ENCODE measurements at regions not wholly inside any gene's neighbourhood (a gene's known extent, or its start where the extent isn't known, plus 50 kb on each side); places are given as distances from the start of the nearest gene placed in this dataset.

DNA sequence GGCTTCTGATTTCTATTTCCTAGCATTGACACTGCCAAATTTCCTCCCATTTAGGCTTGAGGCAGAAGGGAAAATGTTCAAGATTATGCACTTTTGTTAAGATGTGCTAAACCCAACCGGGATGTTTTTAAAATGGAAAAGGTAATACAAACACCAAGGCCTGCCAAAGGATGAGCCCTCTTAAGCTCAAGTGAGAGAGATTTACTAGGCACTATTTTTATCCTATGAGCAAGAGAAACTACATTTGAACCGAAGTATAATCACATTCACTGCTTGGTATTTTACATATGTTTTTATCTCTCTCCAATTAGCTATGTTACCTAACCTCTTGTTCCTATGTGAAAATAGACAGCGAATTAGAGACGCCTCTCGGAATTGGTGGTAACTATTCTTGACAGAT, 295.8 kb downstream of the GABRB3 start:
- Histone ChIP-seq H2AFZ (ENCODE audit: low read depth, low read length) (no peak overlapping the region), H3F3A (ENCODE audit: insufficient read depth, low read length, poor library complexity, severe bottlenecking) (no peaks in the 10 kb centered on the region), H3K9me2 (ENCODE audit: insufficient read depth, low read length) (no peaks in the 10 kb centered on the region), H3K27me3 (ENCODE audit: insufficient read depth, low read depth, low read length) (no peaks in the 10 kb centered on the region), H3K79me2 (replicated peaks; ENCODE audit: insufficient read depth, low read length) (no peaks in the 10 kb centered on the region), H3K4me3 (ENCODE audit: low read length) (no peak overlapping the region), H3K4me2 (ENCODE audit: low read length) (no peak overlapping the region), H3K36me3 (ENCODE audit: insufficient read depth, low read length) (no peaks in the 10 kb centered on the region), H3K9ac (ENCODE audit: low read length) (no peak overlapping the region), H4K20me1 (ENCODE audit: insufficient read depth) (no peaks in the 10 kb centered on the region), H3K27ac (ENCODE audit: low read length) (no peak overlapping the region), H3K9me3 (ENCODE audit: low read length) (no peaks in the 10 kb centered on the region)
- TF ChIP-seq, protein P1, sequence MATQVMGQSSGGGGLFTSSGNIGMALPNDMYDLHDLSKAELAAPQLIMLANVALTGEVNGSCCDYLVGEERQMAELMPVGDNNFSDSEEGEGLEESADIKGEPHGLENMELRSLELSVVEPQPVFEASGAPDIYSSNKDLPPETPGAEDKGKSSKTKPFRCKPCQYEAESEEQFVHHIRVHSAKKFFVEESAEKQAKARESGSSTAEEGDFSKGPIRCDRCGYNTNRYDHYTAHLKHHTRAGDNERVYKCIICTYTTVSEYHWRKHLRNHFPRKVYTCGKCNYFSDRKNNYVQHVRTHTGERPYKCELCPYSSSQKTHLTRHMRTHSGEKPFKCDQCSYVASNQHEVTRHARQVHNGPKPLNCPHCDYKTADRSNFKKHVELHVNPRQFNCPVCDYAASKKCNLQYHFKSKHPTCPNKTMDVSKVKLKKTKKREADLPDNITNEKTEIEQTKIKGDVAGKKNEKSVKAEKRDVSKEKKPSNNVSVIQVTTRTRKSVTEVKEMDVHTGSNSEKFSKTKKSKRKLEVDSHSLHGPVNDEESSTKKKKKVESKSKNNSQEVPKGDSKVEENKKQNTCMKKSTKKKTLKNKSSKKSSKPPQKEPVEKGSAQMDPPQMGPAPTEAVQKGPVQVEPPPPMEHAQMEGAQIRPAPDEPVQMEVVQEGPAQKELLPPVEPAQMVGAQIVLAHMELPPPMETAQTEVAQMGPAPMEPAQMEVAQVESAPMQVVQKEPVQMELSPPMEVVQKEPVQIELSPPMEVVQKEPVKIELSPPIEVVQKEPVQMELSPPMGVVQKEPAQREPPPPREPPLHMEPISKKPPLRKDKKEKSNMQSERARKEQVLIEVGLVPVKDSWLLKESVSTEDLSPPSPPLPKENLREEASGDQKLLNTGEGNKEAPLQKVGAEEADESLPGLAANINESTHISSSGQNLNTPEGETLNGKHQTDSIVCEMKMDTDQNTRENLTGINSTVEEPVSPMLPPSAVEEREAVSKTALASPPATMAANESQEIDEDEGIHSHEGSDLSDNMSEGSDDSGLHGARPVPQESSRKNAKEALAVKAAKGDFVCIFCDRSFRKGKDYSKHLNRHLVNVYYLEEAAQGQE (IDR thresholded peaks at IDR 0.05; ENCODE audit: borderline replicate concordance): no peak
- TF ChIP-seq EZH2 (IDR thresholded peaks at IDR 0.05; ENCODE audit: borderline replicate concordance, insufficient read depth, low read length, poor library complexity, severe bottlenecking) (no peak), EP300 (conservative IDR thresholded peaks at IDR 0.05; ENCODE audit: poor library complexity, severe bottlenecking) (no peak), POLR2AphosphoS5 (IDR thresholded peaks at IDR 0.05) (no peak), SMC3 (conservative IDR thresholded peaks at IDR 0.05; ENCODE audit: poor library complexity) (no peak), TAF1 (IDR thresholded peaks at IDR 0.05; ENCODE audit: low read depth) (no peak), RAD21 (conservative IDR thresholded peaks at IDR 0.05) (no peak), MXI1 (conservative IDR thresholded peaks at IDR 0.05; ENCODE audit: poor library complexity, severe bottlenecking) (no peak)
- TF ChIP-seq, protein P2, sequence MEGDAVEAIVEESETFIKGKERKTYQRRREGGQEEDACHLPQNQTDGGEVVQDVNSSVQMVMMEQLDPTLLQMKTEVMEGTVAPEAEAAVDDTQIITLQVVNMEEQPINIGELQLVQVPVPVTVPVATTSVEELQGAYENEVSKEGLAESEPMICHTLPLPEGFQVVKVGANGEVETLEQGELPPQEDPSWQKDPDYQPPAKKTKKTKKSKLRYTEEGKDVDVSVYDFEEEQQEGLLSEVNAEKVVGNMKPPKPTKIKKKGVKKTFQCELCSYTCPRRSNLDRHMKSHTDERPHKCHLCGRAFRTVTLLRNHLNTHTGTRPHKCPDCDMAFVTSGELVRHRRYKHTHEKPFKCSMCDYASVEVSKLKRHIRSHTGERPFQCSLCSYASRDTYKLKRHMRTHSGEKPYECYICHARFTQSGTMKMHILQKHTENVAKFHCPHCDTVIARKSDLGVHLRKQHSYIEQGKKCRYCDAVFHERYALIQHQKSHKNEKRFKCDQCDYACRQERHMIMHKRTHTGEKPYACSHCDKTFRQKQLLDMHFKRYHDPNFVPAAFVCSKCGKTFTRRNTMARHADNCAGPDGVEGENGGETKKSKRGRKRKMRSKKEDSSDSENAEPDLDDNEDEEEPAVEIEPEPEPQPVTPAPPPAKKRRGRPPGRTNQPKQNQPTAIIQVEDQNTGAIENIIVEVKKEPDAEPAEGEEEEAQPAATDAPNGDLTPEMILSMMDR (IDR thresholded peaks at IDR 0.05; ENCODE audit: poor library complexity, severe bottlenecking): no peak

DNA sequence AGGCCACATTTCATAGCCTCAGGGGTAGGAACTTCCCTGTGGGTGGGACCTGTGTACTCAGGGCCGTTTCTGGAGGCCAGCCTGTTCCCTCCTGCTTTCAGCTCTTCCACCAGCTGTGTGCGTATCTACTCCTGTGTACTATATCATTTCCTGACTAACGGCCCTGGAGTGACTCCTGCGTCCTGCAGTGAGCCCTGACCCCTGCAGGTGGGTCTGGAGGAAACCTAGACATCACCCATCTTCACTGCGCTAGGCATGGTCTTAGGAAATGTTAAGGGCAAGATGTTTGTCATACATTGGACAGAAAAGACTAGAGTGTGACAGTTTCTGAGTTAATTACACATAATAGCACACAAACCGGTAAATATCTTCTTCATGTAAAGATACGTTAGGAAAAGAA, 297.3 kb downstream of the GABRB3 start:
- H3K9ac ChIP-seq (ENCODE audit: low read length): no peak overlapping the region
- no peak overlapping the region for H2AFZ ChIP-seq (ENCODE audit: low read depth, low read length)
- no peak overlapping the region for H3K27ac ChIP-seq (ENCODE audit: low read length)
- TF ChIP-seq POLR2AphosphoS5 (IDR thresholded peaks at IDR 0.05): no peak
- TF ChIP-seq TAF1 (IDR thresholded peaks at IDR 0.05; ENCODE audit: low read depth): no peak
- TF ChIP-seq EP300 (conservative IDR thresholded peaks at IDR 0.05; ENCODE audit: poor library complexity, severe bottlenecking): no peak
- TF ChIP-seq, protein P1 (IDR thresholded peaks at IDR 0.05; ENCODE audit: borderline replicate concordance): no peak
- TF ChIP-seq MXI1 (conservative IDR thresholded peaks at IDR 0.05; ENCODE audit: poor library complexity, severe bottlenecking): no peak
- TF ChIP-seq, protein P2 (IDR thresholded peaks at IDR 0.05; ENCODE audit: poor library complexity, severe bottlenecking): no peak
- no peaks in the 10 kb centered on the region for H3K9me3 ChIP-seq (ENCODE audit: low read length)
- H3F3A ChIP-seq (ENCODE audit: insufficient read depth, low read length, poor library complexity, severe bottlenecking): no peaks in the 10 kb centered on the region
- H3K4me2 ChIP-seq (ENCODE audit: low read length): no peak overlapping the region
- H3K4me3 ChIP-seq (ENCODE audit: low read length): no peak overlapping the region
- H4K20me1 ChIP-seq (ENCODE audit: insufficient read depth): no peaks in the 10 kb centered on the region
- H3K27me3 ChIP-seq (ENCODE audit: insufficient read depth, low read depth, low read length): no peaks in the 10 kb centered on the region
- H3K36me3 ChIP-seq (ENCODE audit: insufficient read depth, low read length): no peaks in the 10 kb centered on the region
- no peaks in the 10 kb centered on the region for H3K79me2 ChIP-seq (replicated peaks; ENCODE audit: insufficient read depth, low read length)
- H3K9me2 ChIP-seq (ENCODE audit: insufficient read depth, low read length): no peaks in the 10 kb centered on the region

Data from neural cell (in vitro differentiated cells).